Astrocyte (in vitro differentiated cells and primary cell): ENCODE measurements at regions not wholly inside any gene's neighbourhood (a gene's known extent, or its start where the extent isn't known, plus 50 kb on each side); places are given as distances from the start of the nearest gene placed in this dataset.
"Not testable (repeated sequence)": the region's sequence is repeated elsewhere in the genome, so short reads cannot be mapped to it uniquely, and the experiment has no call there.

Source experiments
- CTCF ChIP-seq: IDR thresholded peaks from 2 replicates; pipeline ENCODE4 v1.5.1; 2011; ENCODE audit warnings: low read depth, mild to moderate bottlenecking, inconsistent platforms, low read length, moderate library complexity; ENCODE audit not compliant: insufficient read depth
- EZH2 ChIP-seq: IDR thresholded peaks from 2 replicates; pipeline ENCODE4 v1.6.1; 2012; ENCODE audit warnings: mild to moderate bottlenecking, low read length, inconsistent platforms; ENCODE audit not compliant: insufficient read depth

- TF ChIP-seq CTCF, EZH2: not testable (repeated sequence)
Measured at GRCh38 chr2:55799624-55800023, 106.0 kb upstream of the PNPT1 start.
